ENCODE measurements at regions not wholly inside any gene's neighbourhood (a gene's known extent, or its start where the extent isn't known, plus 50 kb on each side); places are given as distances from the start of the nearest gene placed in this dataset.
"Not testable (repeated sequence)": the region's sequence is repeated elsewhere in the genome, so short reads cannot be mapped to it uniquely, and the experiment has no call there.

DNA sequence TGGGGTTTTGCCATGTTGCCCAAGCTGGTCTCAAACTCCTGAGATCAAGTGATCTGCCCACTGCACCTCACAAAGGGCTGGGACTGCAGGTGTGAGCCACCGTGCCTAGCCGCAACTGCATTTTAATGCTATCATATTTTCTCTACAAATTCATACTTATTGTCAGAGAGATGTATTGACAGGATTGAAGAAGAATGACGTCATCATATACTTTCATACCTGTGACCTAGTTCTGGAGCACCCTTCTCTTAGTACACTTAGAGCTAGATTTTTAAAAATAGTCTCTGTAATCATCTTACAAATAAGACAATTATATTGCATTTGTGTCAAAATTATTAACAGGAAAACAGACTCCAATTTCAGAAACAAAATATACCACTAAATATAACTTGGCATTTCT is 242.8 kb upstream of the PDZRN3 start:
- no peak for DNase-seq (ENCODE audit: low spot score)

DNA sequence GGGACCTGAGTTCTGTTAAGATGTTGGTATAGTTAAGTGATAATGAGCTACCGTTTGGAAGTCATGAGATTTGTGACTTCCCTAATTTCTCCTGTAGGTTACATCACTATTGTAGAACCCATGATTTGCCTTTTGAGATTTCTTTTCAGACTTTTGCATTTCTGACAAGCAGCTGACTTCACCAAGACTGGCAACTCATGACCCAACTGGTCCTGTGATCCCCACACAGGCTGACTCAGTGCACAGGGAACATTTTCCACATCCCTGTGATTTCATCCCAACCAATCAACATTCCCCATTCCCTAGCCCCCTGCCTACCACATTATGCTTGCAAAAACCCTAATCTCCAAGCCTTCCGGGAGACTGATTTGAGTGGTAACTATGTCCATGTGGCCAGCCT is 242.1 kb upstream of the PDZRN3 start:
- no peak for DNase-seq (ENCODE audit: low spot score)

DNA sequence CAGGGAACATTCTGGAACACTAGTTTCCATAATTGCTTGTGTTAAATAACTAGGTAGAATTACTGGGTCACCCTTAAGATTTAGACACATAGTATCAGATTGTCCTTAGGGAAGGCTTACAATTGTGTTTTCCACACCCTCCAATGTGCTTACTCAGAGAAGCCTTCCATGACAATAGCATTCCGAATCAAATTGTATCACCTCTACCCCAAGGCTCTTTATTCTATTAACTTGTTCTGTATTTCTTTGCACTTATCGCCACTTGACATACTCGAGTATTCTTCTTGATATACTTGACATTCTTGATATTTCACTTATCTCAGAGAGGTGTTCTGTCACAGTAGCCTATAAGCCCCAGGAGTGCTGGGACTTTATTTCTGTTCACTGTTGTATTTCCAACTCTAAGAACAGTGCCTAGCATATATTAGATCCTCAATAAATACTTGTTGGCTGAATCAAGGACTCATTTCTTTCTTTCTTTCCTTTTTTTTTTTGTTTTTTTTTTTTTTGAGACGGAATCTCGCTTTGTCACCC is 238.9 kb upstream of the PDZRN3 start:
- DNase-seq (ENCODE audit: low spot score): no peak

DNA sequence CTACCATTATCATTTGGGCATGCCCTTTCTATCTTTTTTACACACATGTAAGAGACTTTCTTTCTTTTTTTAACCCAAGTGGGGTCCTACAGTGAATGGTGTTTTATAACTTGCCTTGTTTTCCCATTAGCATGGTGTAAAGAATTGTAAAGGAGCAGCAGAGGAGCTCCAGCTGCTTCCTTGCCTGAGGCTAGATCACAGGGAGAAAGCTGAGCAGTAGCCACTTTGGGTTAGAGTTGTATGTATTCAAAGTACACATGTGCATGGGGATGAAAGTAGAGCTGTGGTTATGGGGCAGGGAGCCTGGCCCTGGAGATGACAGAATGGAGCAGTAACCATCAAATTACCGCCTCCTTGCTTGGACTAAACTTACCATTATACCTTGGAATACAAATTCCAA is 231.1 kb upstream of the PDZRN3 start:
- no peak for DNase-seq (ENCODE audit: low spot score)

DNA sequence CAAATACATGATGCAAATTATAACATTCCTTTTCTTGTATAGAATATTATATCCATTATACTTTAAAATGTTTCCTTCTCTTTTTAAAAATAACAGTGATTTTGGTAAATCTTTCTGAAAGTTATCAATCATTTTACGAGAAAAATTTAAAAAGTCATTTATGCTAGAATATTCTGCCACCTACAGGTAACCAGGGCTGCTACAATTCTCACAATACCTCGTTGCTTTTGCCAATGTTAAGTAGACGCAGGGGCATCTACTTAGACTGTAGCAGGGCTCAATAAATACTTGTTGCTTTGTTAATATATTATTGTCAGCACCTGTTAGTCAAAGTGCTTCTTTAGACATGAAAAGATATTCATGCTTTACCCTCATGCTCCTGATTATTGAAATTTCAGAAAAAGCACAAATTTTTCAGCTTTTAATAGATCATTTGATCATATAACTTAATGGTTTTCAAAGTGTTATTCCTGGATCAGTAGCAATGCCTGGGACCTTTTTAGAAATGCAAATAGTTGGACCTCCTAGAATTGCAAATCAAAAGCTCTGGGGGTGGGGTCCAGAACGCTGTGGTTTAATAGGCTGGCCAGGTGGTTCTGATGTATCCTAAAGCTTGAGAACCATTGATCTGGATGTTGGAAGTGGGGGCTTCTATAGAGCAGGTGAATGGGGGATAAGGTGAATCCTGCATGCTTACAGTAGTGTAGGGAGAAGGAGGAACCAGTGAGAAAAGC is 223.6 kb upstream of the PDZRN3 start:
- DNase-seq (ENCODE audit: low spot score): no peak

DNA sequence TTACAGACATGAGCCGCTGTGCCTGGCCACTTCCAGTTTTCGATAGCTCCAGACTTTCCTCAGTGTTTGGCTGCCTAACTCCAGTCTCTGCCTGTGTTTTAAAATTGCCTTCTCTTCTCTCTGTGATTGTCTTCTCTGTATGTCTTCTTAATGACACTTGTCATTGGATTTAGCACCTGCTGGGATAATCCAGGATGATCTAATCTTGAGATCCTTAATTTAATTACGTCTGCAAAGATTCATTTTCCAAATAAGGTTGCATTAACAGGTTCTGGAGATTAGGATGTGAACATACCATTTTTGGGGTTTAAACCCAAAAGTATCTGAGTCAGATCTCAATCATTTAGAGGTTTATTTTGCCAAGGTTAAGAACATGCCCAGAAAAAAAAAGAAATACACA is 222.2 kb upstream of the PDZRN3 start:
- DNase-seq (ENCODE audit: low spot score): no peak

DNA sequence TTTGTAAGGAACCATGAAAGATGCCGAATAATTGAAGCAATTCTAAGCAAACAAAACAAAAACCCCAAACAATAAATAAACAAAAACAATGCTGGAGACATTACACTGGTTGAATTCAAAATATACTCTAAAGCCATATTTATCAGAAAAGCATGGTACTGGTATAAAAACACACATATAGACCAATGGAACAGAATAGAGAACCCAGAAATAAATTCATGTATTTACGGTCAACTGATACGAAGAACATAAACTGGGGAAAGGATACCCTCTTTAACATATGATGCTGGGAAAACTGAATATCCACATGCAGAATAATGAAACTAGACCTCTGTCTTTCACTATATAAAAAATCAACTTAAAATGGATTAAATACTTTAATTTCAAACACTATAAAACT is 214.3 kb upstream of the PDZRN3 start:
- DNase-seq (ENCODE audit: low spot score): no peak

DNA sequence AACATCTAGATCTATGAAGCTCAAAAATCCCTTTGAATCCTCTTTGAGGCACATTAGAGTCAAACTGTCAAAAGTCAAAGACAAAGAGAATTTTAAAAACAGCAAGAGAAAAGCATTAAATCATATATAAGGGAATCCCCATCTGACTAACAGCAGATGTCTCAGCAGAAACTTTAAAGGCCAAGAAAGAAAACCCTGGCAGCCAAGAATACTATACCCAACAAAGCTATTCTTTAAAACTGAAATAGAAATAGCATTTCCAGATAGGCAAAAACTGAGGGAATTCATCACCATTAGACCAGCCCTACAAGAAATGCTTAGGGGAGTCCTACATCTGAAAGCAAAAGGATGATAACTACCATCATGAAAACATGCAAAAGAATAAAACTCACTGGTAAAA is 211.2 kb upstream of the PDZRN3 start:
- no peak for DNase-seq (ENCODE audit: low spot score)

DNA sequence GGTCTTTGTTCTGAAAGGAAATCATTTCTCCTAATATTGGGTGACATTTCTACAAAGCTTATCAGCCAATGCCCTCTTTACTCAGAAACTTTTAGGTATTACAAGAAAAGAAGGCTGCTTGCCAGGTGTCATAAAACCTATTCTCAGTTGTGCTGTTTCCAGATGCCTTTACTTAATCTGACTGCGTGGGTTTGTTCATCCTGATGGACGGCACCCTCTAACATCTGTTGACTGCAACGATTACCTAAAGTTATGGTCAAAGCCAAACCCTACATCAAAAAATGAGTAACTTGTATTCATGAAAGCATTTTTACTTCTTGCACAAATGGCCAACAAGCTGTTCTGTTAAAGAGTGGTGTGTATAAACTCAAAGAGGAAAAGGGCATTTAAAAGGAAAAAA is 207.7 kb upstream of the PDZRN3 start:
- no peak for DNase-seq (ENCODE audit: low spot score)

DNA sequence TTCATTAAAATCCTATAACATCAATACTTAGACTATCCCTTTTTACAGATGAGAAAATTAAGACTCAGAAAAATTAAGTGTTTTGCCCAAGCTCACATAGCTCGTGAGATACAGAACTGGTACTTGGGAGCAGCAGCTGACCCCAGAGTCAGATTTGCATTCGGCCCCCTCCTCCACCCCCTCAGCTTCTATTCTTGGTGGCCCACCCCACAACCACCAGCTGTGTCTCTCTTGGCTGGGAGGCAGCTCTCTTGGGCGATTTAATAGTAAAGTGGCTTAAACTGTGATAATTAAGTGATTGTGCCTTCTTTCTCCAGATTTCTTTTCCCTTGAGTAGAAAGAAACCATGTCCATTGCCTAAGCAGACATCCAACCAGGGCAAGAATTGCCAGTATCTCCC is 203.6 kb upstream of the PDZRN3 start:
- no peak for DNase-seq (ENCODE audit: low spot score)

DNA sequence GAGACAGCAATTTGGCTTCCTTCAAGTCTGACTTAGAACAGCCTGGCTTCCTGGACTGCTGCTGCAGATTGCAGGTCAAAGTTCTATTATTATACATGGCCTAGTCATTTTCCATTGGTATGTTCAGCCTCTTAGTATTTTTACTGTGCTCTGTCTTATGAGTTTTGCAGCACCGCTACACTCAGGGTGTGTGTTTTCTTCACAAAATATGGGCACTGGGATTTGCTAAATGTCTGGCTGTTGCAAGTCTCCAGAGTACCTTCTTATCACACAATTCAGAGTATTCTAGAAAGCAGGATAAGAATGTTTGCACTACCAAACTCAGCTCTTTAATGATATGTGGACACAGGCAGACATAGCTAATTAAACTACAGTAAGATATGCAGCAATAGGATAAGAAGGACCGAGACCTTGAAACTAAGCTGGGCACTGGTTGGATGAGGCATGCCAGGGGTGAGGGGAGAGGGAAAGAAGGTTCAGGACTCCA is 203.0 kb upstream of the PDZRN3 start:
- DNase-seq (ENCODE audit: low spot score): no peak

DNA sequence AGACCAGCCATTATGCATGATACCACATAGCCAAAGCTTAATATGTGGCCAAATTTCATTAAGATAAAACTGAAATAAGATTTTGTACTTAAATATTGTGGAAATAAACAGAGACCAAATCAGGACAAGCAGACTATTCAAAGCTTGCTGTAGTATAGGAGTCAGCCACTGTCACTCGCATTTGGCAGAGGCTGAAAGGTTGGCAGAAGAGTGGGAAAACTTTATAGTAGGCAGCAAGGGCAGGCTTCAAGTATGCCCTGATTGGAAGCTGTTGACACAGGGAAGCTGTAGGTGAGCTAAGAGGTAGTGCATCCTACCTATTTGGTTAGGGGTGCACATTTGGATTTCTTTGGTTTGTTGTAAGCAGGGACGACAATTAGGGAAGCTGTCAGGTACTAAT is 202.5 kb upstream of the PDZRN3 start:
- no peak for DNase-seq (ENCODE audit: low spot score)

DNA sequence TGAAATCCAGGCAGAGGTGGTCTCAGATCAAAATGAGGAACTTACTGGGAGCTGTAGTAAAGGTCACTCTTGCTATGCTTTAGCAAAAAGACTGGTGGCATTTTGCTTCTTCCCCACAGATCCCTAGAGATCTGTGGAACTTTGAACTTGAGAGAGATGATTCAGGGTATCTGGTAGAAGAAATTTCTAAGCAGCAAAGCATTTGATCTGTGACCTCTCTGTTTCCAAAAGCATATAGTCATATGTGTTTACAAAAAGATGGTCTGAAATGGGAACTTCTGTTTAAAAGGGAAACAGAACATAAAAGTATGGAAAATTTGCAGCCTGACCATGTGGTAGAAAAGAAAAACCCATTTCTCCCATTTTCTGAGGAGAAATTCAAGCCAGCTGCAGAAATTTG is 196.2 kb upstream of the PDZRN3 start:
- not testable (repeated sequence) for DNase-seq (ENCODE audit: low spot score)

DNA sequence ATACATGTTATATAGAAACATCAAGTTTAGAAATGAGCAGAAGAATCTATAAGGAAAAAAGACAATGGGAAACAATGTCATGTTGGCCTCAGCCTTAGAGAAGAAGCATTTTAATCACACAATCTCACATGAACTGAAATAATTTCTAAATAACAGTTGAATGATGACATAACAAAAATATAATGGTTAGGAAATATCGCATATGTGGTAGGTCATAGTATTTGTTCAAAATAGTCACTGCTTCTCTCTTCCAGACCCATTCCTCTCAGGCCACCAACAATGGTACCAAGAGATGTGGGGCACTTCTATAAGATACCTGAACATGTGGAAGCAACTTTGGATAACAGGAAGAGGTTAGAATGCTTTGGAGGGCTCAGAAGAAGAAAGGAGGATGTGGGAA is 195.7 kb upstream of the PDZRN3 start:
- no peak for DNase-seq (ENCODE audit: low spot score)

DNA sequence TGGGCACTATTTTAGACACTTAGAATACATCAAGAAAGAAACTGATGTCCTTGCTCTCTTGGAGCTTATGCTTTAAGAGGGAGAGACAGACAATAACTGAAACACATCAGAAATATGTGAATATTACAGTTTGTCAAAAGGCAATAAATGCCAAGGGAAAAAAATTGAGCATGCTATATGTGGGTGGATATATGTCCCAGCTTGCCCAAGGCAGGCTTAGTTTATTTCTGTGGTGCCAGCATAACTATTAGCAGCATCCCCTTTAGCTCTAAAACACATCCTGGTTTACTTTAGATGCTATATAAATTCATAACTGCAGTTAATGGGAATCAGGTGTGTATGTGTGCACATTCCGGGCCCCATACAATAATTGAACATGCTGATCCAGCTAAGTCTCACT is 191.2 kb upstream of the PDZRN3 start:
- no peak for DNase-seq (ENCODE audit: low spot score)

DNA sequence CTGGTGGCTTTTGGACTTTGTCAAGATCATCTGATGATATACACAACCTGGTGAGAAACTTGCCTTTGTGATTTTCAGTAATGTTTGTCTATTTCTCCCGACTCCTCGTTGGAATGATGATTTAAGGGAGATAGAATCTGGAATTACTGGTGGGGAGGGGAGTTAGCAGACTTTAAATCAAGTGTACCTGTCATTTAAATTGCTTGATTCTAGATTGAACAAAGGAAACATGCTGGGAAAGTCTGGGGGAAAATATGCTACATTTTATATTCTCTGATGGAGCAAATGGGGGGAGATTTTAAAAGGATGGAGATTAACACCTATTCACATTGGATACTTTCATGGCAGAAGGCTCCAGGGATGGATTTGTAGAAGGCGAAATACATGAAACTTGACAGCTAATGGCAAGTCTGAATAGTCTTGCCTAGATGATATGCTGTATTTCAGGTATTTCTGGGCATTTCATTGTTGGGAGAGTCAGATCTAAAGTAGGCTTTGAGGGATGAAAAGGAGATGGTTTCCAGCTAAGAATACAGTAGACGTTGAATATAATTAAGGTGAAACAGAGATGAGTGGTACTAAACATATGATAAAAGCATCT is 189.1 kb upstream of the PDZRN3 start:
- no peak for DNase-seq (ENCODE audit: low spot score)

DNA sequence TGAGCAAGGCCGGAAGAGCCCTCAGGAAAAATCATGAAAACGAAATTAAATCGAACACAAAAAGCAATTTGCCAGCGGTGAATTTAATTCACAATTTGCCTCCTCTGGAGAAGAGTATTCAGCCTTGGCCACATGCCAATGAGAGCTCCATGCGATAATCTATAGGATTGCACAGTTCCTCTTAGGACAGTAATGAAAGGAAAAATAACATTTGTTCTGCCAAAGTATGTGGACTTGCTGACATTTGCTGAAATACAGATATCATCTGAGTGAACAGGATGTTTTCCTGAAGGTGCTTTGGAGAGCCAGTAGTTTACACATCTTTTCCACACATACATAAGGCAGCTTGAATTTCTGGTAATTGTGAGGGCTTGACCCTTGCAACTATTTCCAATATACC is 188.6 kb upstream of the PDZRN3 start:
- DNase-seq (ENCODE audit: low spot score): no peak

DNA sequence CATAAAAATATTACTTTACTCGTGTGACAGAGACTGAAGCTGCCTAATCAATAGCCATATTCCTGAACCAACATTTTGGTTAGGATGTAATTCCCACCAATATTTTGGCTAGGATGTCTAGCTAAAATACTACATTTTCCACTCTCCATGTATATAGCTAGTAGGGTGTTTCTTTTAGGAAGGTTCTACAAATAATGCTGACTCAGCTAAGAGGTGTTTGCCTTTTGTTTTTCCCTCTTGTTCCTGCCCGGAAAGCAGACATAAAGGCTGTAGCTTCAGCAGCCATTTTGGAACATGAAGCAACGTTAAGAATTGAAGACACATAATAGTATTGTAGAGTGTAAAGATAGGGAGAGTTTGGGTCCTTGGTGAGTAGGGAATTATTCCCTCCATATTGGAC is 187.3 kb upstream of the PDZRN3 start:
- DNase-seq (ENCODE audit: low spot score): no peak

DNA sequence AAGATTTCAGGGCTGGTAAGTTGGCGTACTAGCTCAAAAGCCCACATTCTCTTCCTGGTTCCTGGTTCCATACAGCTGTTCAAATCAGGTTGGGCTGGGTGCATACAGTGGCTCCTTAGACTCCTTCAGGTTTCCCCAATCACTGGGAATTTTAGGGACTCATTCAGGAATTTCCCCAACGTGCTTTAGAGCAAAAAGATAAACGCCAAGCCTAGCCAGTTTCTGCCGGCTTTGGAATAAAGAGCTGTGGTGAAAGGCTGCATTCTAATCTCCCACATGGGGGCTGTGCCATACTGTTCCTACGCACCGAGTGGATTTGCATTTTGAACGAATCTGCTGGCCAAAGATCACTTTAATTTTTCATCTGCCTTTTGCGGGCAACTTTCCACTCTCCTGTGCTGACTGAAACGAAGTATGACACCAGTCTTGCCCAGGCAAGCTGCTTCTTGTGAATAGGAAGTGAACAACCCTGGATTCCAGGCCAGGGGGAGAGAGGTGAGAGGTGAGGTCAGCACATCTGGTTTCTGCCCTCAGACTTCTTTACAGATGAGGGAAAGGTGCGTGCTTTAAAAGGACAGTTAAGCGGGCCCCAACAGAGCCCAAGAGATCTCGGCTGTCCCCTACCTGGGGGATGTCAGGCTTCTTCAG is 184.2 kb upstream of the PDZRN3 start:
- no peak for DNase-seq (ENCODE audit: low spot score)

DNA sequence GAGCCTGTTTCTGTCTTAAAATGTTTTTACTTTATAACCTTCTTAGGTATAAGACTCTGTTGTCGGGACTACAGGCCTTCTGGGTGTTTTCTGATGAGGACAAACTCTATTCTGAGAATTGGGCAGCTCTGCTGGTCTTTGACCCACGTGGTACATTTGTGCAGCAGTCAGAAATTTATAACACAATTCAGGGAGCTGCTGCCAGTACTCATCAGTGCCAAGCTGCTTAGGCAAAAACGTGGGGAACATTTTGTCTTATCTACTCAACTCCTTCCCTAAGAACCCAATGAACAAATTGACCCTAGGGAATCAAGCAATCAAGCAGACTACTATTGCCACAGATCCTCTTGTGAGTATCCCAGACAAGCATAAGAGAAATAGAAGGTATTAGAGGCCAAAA is 180.7 kb upstream of the PDZRN3 start:
- DNase-seq (ENCODE audit: low spot score): no peak

DNA sequence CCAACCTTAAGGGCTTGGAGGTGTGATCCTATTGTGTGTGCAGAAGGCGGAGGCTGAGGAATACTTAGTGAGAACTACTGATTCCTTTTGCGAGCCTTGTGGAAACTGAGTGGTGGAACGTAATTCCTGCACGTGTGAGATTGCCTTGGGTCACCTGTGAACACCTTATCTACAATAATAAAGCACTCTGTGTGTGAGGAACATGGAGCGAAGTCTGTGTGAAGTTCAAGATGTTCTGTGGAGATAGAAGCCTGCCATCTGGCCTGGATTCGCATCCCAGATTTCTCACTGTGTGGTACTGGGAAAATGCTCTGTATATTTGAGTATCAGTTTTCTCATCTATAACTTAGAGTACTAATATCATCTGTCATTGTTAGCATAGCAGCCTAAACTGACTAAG is 179.5 kb upstream of the PDZRN3 start:
- DNase-seq (ENCODE audit: low spot score): no peak

DNA sequence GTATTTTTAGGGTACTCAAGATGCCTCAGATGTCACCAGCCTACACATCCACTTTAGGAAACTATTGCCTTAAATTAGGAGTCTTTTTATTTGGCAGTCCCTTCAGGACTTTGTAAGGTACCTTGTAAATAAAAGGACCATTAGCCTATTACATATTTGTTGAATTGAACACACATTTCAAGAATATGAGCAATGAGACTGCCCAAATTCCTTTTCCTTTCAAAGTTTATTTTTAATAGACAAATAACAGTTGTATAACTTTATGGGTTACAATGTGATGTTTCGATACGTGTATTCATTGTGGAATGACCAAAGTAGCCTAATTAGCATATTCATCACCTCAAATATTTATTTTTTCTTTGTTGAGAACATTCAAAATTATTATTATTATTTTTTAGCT is 176.7 kb upstream of the PDZRN3 start:
- DNase-seq (ENCODE audit: low spot score): no peak

DNA sequence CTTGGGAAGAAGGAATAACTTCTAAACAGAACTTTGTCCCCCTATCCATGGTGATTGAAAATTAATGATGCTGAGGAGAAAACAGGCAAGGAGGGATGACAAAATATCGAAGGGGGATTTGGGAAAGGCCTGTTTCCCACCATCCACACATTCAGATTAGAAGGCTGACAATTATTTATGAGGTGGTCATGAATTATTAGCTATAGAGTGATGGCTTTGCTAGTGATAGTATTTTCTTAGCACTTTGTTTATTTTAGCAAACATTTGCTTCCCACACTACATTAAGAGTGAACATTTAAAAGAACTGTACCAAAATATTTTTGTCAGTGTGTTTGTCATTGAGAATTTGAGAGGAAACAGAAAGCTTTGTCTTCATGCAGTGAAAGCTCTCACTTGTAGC is 172.6 kb upstream of the PDZRN3 start:
- no peak for DNase-seq (ENCODE audit: low spot score)

Measured in ecto neural progenitor cell (in vitro differentiated cells).